Parathyroid adenoma (tissue), 2 donors: ENCODE measurements at regions not wholly inside any gene's neighbourhood (a gene's known extent, or its start where the extent isn't known, plus 50 kb on each side); places are given as distances from the start of the nearest gene placed in this dataset.

ENCODE experiments used
- H2AFZ ChIP-seq: fragments of 300-600 bp; sonication (generic); one replicate; pipeline ENCODE4 v1.7.0; 2017; ENCODE audit warnings: antibody characterized with exemption, mild to moderate bottlenecking
- H3K27ac ChIP-seq: fragments of 300-600 bp; sonication (generic); one replicate; pipeline ENCODE4 v1.7.0; 2017
- H3K27me3 ChIP-seq: fragments of 300-600 bp; sonication (generic); one replicate; pipeline ENCODE4 v1.7.0; 2017; ENCODE audit warnings: low read length; ENCODE audit not compliant: control insufficient read depth, insufficient read depth
- H3K36me3 ChIP-seq: fragments of 300-600 bp; sonication (generic); one replicate; pipeline ENCODE4 v1.7.0; 2017; ENCODE audit warnings: low read length; ENCODE audit not compliant: control insufficient read depth, insufficient read depth
- H3K4me1 ChIP-seq: fragments of 300-600 bp; sonication (generic); one replicate; pipeline ENCODE4 v1.7.0; 2017; ENCODE audit warnings: control low read depth
- H3K4me2 ChIP-seq: fragments of 300-600 bp; sonication (generic); one replicate; pipeline ENCODE4 v1.7.0; 2017; ENCODE audit warnings: low read length
- H3K4me3 ChIP-seq: fragments of 300-600 bp; sonication (generic); one replicate; pipeline ENCODE4 v1.7.0; 2017; ENCODE audit warnings: low read depth, low read length
- H3K79me2 ChIP-seq: fragments of 300-600 bp; sonication (generic); one replicate; pipeline ENCODE4 v1.7.0; 2017; ENCODE audit warnings: control low read depth
- H3K9ac ChIP-seq: fragments of 300-600 bp; sonication (generic); one replicate; pipeline ENCODE4 v1.7.0; 2017; ENCODE audit warnings: mild to moderate bottlenecking
- H3K9me3 ChIP-seq: fragments of 300-600 bp; sonication (generic); one replicate; pipeline ENCODE4 v1.7.0; 2017; ENCODE audit warnings: low read length; ENCODE audit not compliant: control insufficient read depth
- TF ChIP-seq, protein P1 (sequence below): fragments of 300-600 bp; sonication (generic); IDR thresholded peaks from one replicate; pipeline ENCODE4 v1.7.0; 2017; ENCODE audit warnings: antibody characterized with exemption, mild to moderate bottlenecking
- donor health status: primary hyperparathyroidism.

DNA sequence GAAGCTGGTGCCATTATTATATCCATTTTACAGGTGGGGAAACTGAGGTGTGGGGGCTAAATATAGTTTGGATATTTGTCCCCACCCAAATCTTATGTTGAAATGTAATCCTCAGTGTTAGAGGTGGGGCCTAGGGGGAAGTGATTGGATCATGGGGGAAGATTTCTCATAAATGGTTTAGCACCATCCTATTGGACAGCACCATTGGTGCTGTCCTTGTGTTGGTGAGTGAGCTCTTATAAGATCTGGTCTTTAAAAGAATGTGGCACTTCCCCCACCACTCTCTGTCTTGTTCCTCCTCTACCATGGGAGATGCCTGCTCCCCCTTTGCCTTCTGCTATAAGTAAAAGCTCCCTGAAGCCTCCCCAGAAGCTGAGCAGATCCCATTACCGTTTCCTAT lies 119.8 kb upstream of the SEC14L1 start:
- no peak overlapping the region for H3K27ac ChIP-seq
- no peak overlapping the region for H3K4me2 ChIP-seq
- H3K4me3 ChIP-seq, result no peak overlapping the region
- no peak overlapping the region for H3K9ac ChIP-seq
- H3K4me1 ChIP-seq, result no peaks in the 10 kb centered on the region
- no peaks in the 10 kb centered on the region for H3K9me3 ChIP-seq
- TF ChIP-seq, protein P1, sequence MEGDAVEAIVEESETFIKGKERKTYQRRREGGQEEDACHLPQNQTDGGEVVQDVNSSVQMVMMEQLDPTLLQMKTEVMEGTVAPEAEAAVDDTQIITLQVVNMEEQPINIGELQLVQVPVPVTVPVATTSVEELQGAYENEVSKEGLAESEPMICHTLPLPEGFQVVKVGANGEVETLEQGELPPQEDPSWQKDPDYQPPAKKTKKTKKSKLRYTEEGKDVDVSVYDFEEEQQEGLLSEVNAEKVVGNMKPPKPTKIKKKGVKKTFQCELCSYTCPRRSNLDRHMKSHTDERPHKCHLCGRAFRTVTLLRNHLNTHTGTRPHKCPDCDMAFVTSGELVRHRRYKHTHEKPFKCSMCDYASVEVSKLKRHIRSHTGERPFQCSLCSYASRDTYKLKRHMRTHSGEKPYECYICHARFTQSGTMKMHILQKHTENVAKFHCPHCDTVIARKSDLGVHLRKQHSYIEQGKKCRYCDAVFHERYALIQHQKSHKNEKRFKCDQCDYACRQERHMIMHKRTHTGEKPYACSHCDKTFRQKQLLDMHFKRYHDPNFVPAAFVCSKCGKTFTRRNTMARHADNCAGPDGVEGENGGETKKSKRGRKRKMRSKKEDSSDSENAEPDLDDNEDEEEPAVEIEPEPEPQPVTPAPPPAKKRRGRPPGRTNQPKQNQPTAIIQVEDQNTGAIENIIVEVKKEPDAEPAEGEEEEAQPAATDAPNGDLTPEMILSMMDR, result no peak
- H2AFZ ChIP-seq, result no peak overlapping the region
- no peaks in the 10 kb centered on the region for H3K36me3 ChIP-seq
- no peaks in the 10 kb centered on the region for H3K27me3 ChIP-seq
- no peaks in the 10 kb centered on the region for H3K79me2 ChIP-seq

DNA sequence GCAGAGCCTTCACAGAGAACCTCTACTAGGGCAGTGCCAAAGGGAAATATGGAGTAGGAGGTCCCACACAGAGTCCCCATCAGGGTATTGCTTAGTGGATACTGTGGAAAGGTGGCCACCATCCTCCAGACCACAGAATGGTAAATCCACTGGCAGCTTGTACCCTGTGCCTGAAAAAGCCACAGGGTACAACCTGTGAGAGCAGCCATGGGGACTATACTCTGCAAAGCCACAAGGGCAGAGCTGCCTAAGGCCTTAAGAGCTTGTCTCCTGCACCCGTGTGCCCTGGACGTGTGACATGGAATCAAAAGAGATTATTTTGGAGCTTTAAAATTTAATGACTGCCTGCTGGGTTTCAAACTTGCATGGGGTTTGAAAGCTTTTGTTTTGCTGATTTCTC lies 118.0 kb upstream of the SEC14L1 start:
- Histone ChIP-seq H3K4me3 (no peak overlapping the region), H3K79me2 (no peaks in the 10 kb centered on the region), H3K4me1 (no peaks in the 10 kb centered on the region), H3K27ac (no peak overlapping the region), H3K27me3 (no peaks in the 10 kb centered on the region), H3K4me2 (no peak overlapping the region), H3K9me3 (no peaks in the 10 kb centered on the region), H2AFZ (no peak overlapping the region), H3K9ac (no peak overlapping the region), H3K36me3 (no peaks in the 10 kb centered on the region)
- TF ChIP-seq, protein P1, result no peak

DNA sequence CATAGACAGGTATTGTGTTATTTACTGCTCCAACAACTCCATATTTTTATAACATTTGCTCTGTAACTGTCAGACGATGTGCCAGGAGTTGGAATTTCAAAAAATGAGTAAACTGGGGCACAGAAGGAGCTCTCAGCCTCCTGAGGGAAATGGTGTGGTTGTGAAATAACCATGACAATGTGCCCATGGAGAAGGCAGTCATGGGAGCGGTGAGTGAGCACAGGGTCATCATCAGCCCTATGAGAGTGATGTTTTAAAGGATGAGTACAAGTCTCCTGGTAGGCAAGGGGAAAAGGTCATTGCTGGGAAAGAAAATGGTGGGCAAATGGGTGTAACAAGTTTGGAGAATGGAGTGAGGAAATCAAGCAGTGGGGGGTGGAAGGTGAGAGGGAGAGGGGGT lies 115.0 kb upstream of the SEC14L1 start:
- no peaks in the 10 kb centered on the region for H3K9me3 ChIP-seq
- H3K4me1 ChIP-seq, result no peaks in the 10 kb centered on the region
- H3K36me3 ChIP-seq, result no peaks in the 10 kb centered on the region
- no peak overlapping the region for H3K27ac ChIP-seq
- H3K4me2 ChIP-seq, result no peak overlapping the region
- H3K79me2 ChIP-seq, result no peaks in the 10 kb centered on the region
- no peak overlapping the region for H2AFZ ChIP-seq
- H3K9ac ChIP-seq, result no peak overlapping the region
- no peak overlapping the region for H3K4me3 ChIP-seq
- H3K27me3 ChIP-seq, result no peaks in the 10 kb centered on the region
- TF ChIP-seq, protein P1, result no peak

DNA sequence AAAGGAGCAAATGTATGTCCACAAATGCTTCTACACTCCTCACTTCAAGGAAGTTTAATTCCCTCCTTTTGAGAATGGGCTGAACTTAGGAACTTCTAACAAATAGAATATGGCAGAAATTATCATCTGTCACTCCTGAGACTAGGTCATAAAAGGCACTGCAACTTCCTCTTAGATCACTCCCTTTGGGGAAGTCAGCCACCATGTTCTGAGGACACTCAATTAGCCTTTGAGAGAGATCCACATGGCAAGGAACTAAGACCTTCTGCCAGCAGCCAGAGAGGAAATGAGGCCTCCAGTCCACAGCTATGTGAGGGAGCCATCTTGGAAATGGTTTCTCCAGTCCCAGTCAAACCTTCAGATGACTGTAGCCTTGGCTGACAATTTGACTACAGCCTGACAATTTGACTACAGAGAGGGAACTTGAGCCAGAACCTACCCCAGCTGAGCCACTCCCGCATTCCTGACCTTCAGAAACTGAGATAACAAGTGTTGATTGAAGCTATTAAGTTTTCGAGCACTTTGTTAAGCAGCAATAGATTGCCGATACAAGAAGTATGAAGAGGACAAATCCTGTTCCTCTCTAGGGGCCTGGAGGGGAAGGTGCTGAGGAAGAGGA lies 113.4 kb upstream of the SEC14L1 start:
- Histone ChIP-seq H3K36me3 (no peaks in the 10 kb centered on the region), H3K79me2 (no peaks in the 10 kb centered on the region), H3K4me3 (no peak overlapping the region), H3K9me3 (no peaks in the 10 kb centered on the region), H3K27me3 (no peaks in the 10 kb centered on the region), H2AFZ (no peak overlapping the region), H3K27ac (no peak overlapping the region), H3K4me2 (no peak overlapping the region), H3K9ac (no peak overlapping the region), H3K4me1 (no peaks in the 10 kb centered on the region)
- TF ChIP-seq, protein P1, result no peak

DNA sequence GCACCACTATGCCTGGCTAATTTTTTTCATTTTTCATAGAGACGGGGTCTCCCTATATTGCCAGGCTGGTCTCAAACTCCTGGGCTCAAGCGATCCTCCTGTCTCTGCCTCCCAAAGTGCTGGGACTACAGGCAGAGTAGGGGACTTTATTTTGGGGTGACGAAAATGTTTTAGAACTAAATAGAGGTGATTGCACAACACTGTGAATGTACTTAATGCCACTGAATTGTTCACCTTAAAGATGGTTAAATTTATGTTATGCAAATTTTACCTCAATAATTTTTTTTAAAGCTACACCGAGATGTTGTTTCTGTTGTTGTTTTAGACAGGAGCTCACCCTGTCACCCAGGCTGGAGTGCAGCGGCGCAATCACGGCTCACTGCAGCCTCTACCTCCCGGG lies 111.9 kb upstream of the SEC14L1 start:
- no peak overlapping the region for H2AFZ ChIP-seq
- TF ChIP-seq, protein P1, result no peak
- no peaks in the 10 kb centered on the region for H3K9me3 ChIP-seq
- H3K36me3 ChIP-seq, result no peaks in the 10 kb centered on the region
- H3K27me3 ChIP-seq, result no peaks in the 10 kb centered on the region
- H3K27ac ChIP-seq, result no peak overlapping the region
- no peak overlapping the region for H3K4me2 ChIP-seq
- H3K9ac ChIP-seq, result no peak overlapping the region
- no peak overlapping the region for H3K4me3 ChIP-seq
- no peaks in the 10 kb centered on the region for H3K79me2 ChIP-seq
- no peaks in the 10 kb centered on the region for H3K4me1 ChIP-seq
